ENCODE measurements at regions not wholly inside any gene's neighbourhood (a gene's known extent, or its start where the extent isn't known, plus 50 kb on each side); places are given as distances from the start of the nearest gene placed in this dataset.

DNA sequence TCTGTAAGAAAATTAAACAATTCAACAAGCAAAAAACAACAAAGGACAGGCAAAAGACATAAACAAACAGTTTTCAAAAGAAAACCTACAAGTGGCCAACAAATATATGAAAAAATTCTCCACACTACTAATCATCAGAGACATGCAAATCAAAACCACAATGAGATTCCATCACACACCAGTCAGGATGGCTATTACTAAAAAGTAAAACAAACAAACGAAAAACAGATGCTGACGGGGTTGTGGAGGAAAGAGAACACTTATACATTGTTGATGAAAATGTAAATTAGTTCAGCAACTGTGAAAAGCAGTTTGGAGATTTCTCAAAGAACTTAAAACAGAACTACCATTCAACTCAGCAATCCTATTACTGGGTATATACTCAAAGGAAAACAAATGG is 537.6 kb downstream of the HDGFL1 start:
- Histone ChIP-seq H4K20me1 (ENCODE audit: insufficient read depth) (no peaks in the 10 kb centered on the region), H3K9me2 (ENCODE audit: insufficient read depth) (no peaks in the 10 kb centered on the region), H3K79me2 (ENCODE audit: insufficient read depth, low read length) (no peaks in the 10 kb centered on the region), H3K4me3 (replicated peaks in 1 of 2; ENCODE audit: low read depth in 1 of 2, low read length in 2 of 2) (no peak overlapping the region), H2AFZ (ENCODE audit: low read depth, low read length, poor library complexity, severe bottlenecking) (no peak overlapping the region), H3K9me3 (ENCODE audit: control insufficient read depth in 1 of 2, insufficient read depth in 1 of 2, low read depth in 1 of 2, low read length in 2 of 2) (no peaks in the 10 kb centered on the region; a peak in 1 of 4 replicates), H3K4me1 (ENCODE audit: control insufficient read depth in 1 of 2, insufficient read depth in 2 of 2, low read length in 2 of 2) (no peaks in the 10 kb centered on the region), H3K27ac (ENCODE audit: low read depth, low read length) (no peak overlapping the region), H3K36me3 (ENCODE audit: control insufficient read depth in 1 of 2, insufficient read depth in 2 of 2, low read length in 2 of 2) (no peaks in the 10 kb centered on the region), H3K4me2 (ENCODE audit: low read length) (no peak overlapping the region), H3K27me3 (ENCODE audit: insufficient read depth, low read length) (no peaks in the 10 kb centered on the region), H3K9ac (ENCODE audit: low read length) (no peak overlapping the region)
- ChIA-PET POLR2A (no interaction called here), RAD21 (ENCODE audit: low non-redundant PET in 1 of 2, low total read pairs in 2 of 2, uncharacterized antibody in 2 of 2, unreplicated experiment in 2 of 2) (no interaction called here), CTCF (no interaction called here)
- BruUV-seq (replicated peaks) = no TSS peak
- intact Hi-C loops (cut with micrococcal nuclease) = no loop called here
- TF ChIP-seq CEBPB (IDR thresholded peaks at IDR 0.05; ENCODE audit: low read depth) (no peak), CBX3 (IDR thresholded peaks at IDR 0.05; ENCODE audit: low read depth) (no peak), YY1 (IDR thresholded peaks at IDR 0.05; ENCODE audit: extremely low read depth, insufficient replicate concordance, low read depth, low read length) (no peak), JUND (IDR thresholded peaks at IDR 0.05) (no peak), EZH2 (IDR thresholded peaks at IDR 0.05) (no peak), EGR1 (IDR thresholded peaks at IDR 0.05; ENCODE audit: low read depth) (no peak), ZBTB33 (IDR thresholded peaks at IDR 0.05; ENCODE audit: extremely low read depth, insufficient replicate concordance, low read length) (no peak), CTCF (IDR thresholded peaks at IDR 0.05 in 2 of 3, conservative IDR thresholded peaks at IDR 0.05 in 1 of 3; ENCODE audit: borderline replicate concordance in 1 of 3, insufficient read depth in 1 of 3, low read depth in 2 of 3, low read length in 2 of 3) (no peak), POLR2A (IDR thresholded peaks at IDR 0.05; ENCODE audit: borderline replicate concordance, extremely low read depth, insufficient read depth, insufficient read length) (no peak), MAX (IDR thresholded peaks at IDR 0.05) (no peak), POLR2AphosphoS5 (IDR thresholded peaks at IDR 0.05; ENCODE audit: low read depth, low read length) (no peak), ZFX (IDR thresholded peaks at IDR 0.05) (no peak), FOSL1 (IDR thresholded peaks at IDR 0.05; ENCODE audit: low read depth) (no peak), SP1 (IDR thresholded peaks at IDR 0.05; ENCODE audit: low read depth) (no peak), ELF1 (IDR thresholded peaks at IDR 0.05; ENCODE audit: borderline replicate concordance, low read depth) (no peak), RAD21 (IDR thresholded peaks at IDR 0.05; ENCODE audit: low read depth) (no peak)
- no peak for DNase-seq (ENCODE audit: low read depth, low spot score)
- ATAC-seq = no peak
